ENCODE measurements at regions not wholly inside any gene's neighbourhood (a gene's known extent, or its start where the extent isn't known, plus 50 kb on each side); places are given as distances from the start of the nearest gene placed in this dataset.

- no peak for DNase-seq
- no peak overlapping the region for H3K27ac Mint-ChIP-seq
- peaks cover 0 to 6% (median 0%) of the 10 kb centered on the region in 6 donors for H3K9me3 Mint-ChIP-seq
- no peaks in the 10 kb centered on the region for H3K4me1 Mint-ChIP-seq
- peaks cover 2 to 6% (median 3%) of the 10 kb centered on the region in 3 donors for H3K27me3 Mint-ChIP-seq (ENCODE audit: low read depth in 3 of 3)
- no peak overlapping the region for H3K4me3 Mint-ChIP-seq
- no peaks in the 10 kb centered on the region for H3K36me3 Mint-ChIP-seq
Measured at GRCh38 chr4:15150631-15151030, 148.3 kb downstream of the CPEB2 start.

- Mint-ChIP-seq H3K36me3 (no peaks in the 10 kb centered on the region), H3K27me3 (ENCODE audit: low read depth in 3 of 3) (peaks cover 2 to 6% (median 3%) of the 10 kb centered on the region in 3 donors), H3K9me3 (peaks cover 0 to 6% (median 0%) of the 10 kb centered on the region in 6 donors), H3K4me3 (no peak overlapping the region), H3K27ac (no peak overlapping the region), H3K4me1 (no peaks in the 10 kb centered on the region)
- no peak for DNase-seq
Measured at GRCh38 chr4:15151033-15151432, 148.8 kb downstream of the CPEB2 start.

DNA sequence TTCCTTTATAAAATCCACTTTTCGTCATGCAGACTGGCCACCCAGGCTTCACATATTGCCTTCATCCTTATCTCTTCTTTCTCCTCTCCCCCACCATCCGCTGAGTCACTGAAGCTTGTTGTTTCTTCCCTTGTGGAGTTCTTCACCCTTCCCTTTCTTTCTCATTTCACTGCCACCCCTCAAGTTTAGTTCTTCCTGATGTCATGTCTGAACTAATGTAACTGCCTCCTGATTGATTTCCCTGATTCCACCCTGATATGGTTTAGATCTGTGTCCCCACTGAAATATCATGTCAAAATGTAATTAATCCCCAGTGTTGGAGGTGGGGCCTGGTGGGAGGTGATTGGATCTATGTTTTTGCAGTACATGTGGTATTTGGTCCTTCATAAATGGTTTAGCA is 151.4 kb downstream of the CPEB2 start:
- no peak overlapping the region for H3K4me3 Mint-ChIP-seq
- H3K27me3 Mint-ChIP-seq (ENCODE audit: low read depth in 3 of 3) = peaks cover 2 to 3% (median 3%) of the 10 kb centered on the region in 3 donors

GRCh38 chr4:15158406-15159091 is 156.3 kb downstream of the CPEB2 start:
- Mint-ChIP-seq H3K27me3 (ENCODE audit: low read depth in 3 of 3) (peaks cover 2 to 4% (median 2%) of the 10 kb centered on the region in 3 donors), H3K36me3 (no peaks in the 10 kb centered on the region), H3K27ac (no peak overlapping the region), H3K4me1 (no peaks in the 10 kb centered on the region), H3K4me3 (no peak overlapping the region), H3K9me3 (peaks cover 0 to 8% (median 0%) of the 10 kb centered on the region in 6 donors)
- no peak for DNase-seq

More for the DNA sequence above, 151.4 kb downstream of the CPEB2 start:
- H3K9me3 Mint-ChIP-seq = peaks cover 0 to 8% (median 0%) of the 10 kb centered on the region in 6 donors
- no peak for DNase-seq
- H3K27ac Mint-ChIP-seq = no peak overlapping the region
- no peaks in the 10 kb centered on the region for H3K36me3 Mint-ChIP-seq
- no peaks in the 10 kb centered on the region for H3K4me1 Mint-ChIP-seq

DNA sequence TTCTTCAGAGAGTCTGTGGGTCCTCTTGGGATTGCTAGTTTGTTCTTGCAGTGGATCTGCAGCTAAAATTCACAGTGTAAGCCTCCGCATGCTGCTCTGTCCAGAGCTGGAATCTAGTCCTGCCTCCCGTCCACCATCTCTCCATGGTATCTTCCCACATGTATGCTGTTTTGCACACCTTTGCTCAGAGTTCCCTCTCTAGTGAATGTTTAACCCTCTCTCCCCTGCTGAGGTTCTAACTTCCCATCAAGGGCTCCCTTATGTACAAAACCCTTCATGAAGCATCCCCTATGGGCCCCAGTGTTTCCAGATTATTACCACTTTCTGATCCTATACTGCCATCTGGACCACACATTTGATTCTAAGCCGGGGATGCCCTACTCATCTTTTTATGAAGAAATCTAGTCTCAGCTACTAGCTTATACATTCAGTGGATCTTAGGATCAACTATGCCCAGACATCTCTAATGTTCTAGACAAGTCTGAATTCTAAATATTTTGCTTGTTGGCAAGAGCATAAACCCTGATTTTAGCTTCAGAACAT is 157.3 kb downstream of the CPEB2 start:
- no peak for DNase-seq
- H3K27ac Mint-ChIP-seq = no peak overlapping the region
- H3K36me3 Mint-ChIP-seq = no peaks in the 10 kb centered on the region
- H3K27me3 Mint-ChIP-seq (ENCODE audit: low read depth in 3 of 3) = peaks cover 2 to 5% (median 4%) of the 10 kb centered on the region in 3 donors
- no peaks in the 10 kb centered on the region for H3K4me1 Mint-ChIP-seq
- H3K9me3 Mint-ChIP-seq = peaks cover 0 to 6% (median 0%) of the 10 kb centered on the region in 6 donors
- no peak overlapping the region for H3K4me3 Mint-ChIP-seq

GRCh38 chr4:15161439-15161838 is 159.2 kb downstream of the CPEB2 start:
- no peak overlapping the region for H3K27ac Mint-ChIP-seq
- no peak overlapping the region for H3K4me3 Mint-ChIP-seq
- H3K9me3 Mint-ChIP-seq = peaks cover 0 to 2% (median 0%) of the 10 kb centered on the region in 6 donors
- DNase-seq = no peak
- H3K36me3 Mint-ChIP-seq = no peaks in the 10 kb centered on the region
- H3K27me3 Mint-ChIP-seq (ENCODE audit: low read depth in 3 of 3) = peaks cover 3 to 5% (median 4%) of the 10 kb centered on the region in 3 donors
- no peaks in the 10 kb centered on the region for H3K4me1 Mint-ChIP-seq

DNA sequence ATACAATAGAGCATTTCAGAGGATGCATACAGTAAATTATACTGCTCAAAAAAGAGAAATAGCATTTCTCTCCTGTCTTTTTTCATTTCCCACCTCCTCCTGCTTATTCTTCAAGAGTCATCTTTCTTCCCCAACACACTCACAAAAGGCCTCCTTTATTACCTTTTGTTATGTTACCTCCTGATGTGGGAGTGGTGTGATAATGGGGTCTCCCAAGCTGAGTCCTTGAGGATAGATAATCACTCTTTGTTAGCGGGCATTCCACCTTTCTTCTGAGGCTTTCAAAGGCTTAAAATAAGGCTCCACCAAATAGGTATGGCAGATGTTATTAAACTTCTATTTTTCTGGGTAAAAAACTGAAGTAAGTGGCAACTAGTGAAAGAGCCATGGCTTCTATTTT is 159.8 kb downstream of the CPEB2 start:
- Mint-ChIP-seq H3K27me3 (ENCODE audit: low read depth in 3 of 3) (peaks cover 3 to 5% (median 4%) of the 10 kb centered on the region in 3 donors), H3K4me1 (no peaks in the 10 kb centered on the region), H3K4me3 (no peak overlapping the region), H3K36me3 (no peaks in the 10 kb centered on the region), H3K27ac (no peak overlapping the region), H3K9me3 (peaks cover 0 to 1% (median 0%) of the 10 kb centered on the region in 6 donors)
- DNase-seq = no peak

DNA sequence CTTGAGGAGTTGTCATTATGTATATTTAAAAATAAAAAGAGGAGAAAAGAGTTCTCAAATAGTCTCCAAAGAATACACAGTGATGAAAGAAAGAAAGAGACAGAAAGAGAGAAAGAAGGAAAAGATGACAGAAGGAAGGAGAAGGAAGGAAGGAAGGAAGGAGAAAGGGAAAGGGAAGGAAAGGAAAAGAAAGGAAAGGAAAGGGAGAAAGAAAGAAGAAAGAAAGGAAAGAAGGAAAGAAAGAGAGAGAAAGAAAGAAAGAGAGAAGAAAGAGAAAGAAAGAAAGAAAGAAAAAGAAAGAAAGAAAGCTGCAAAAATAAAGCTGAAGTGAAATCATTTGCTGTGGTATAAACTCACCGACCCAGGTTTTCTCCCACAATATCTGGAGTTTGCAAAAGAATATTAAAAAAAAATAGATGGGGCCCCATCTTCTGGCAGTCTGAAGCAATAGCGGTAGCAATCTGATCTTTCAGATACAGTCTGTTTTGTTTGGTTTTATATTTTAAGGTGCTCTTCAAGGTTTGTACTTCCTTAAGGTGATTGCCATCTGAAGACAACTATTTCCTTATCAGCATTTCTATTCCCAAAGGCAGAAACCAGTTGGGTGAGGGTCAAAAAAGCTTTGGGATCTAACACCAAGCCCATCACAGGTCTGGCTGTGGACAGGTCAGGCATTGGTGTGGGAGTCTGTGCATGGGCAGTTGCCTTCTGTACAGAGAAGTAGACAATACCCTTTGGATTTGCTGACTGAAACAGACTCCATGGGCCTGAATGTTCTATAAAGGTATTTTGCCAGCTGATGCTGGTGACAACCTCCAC is 160.4 kb downstream of the CPEB2 start:
- no peaks in the 10 kb centered on the region for H3K4me1 Mint-ChIP-seq
- H3K4me3 Mint-ChIP-seq = no peak overlapping the region
- peak overlapping the region in 1 of 6 donors; percentile 31 for H3K27ac Mint-ChIP-seq
- no peaks in the 10 kb centered on the region for H3K36me3 Mint-ChIP-seq
- DNase-seq = no peak
- H3K27me3 Mint-ChIP-seq (ENCODE audit: low read depth in 3 of 3) = peaks cover 3 to 6% (median 5%) of the 10 kb centered on the region in 3 donors
- no peaks in the 10 kb centered on the region for H3K9me3 Mint-ChIP-seq

DNA sequence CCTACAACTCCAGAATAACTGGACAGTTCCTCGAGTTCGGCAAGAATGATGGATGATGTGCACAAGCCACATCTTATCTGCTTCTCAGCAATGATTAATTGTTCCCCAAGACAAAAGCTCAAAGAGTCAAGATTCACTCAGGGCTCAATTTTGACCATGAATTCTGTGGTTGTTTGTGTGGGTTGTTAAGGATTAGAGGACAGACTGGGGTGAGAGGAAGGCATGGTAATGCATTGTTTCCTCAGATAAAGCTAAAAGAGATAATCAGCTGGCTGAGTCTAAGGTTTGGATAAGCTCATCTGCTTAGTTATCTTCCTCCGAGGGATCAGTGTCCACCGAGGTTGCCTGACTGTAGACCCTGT is 161.0 kb downstream of the CPEB2 start:
- Mint-ChIP-seq H3K27me3 (ENCODE audit: low read depth in 3 of 3) (peaks cover 3 to 9% (median 5%) of the 10 kb centered on the region in 3 donors), H3K4me1 (no peaks in the 10 kb centered on the region)

GRCh38 chr4:15164571-15164970 is 162.3 kb downstream of the CPEB2 start:
- Mint-ChIP-seq H3K36me3 (no peaks in the 10 kb centered on the region), H3K9me3 (no peaks in the 10 kb centered on the region), H3K4me3 (no peak overlapping the region), H3K4me1 (no peaks in the 10 kb centered on the region), H3K27ac (no peak overlapping the region), H3K27me3 (ENCODE audit: low read depth in 3 of 3) (peaks cover 3 to 7% (median 5%) of the 10 kb centered on the region in 3 donors)
- no peak for DNase-seq

More for the DNA sequence above, 161.0 kb downstream of the CPEB2 start:
- no peaks in the 10 kb centered on the region for H3K9me3 Mint-ChIP-seq
- DNase-seq = no peak
- no peak overlapping the region for H3K27ac Mint-ChIP-seq
- no peak overlapping the region for H3K4me3 Mint-ChIP-seq
- H3K36me3 Mint-ChIP-seq = no peaks in the 10 kb centered on the region

GRCh38 chr4:15167743-15168142 is 165.5 kb downstream of the CPEB2 start:
- no peak for DNase-seq
- Mint-ChIP-seq H3K27me3 (ENCODE audit: low read depth in 3 of 3) (peaks cover 6 to 11% (median 7%) of the 10 kb centered on the region in 3 donors), H3K36me3 (no peaks in the 10 kb centered on the region), H3K4me1 (no peaks in the 10 kb centered on the region), H3K9me3 (peaks cover 0 to 7% (median 2%) of the 10 kb centered on the region in 6 donors), H3K4me3 (no peak overlapping the region), H3K27ac (no peak overlapping the region)

- H3K4me1 Mint-ChIP-seq = no peaks in the 10 kb centered on the region
- H3K4me3 Mint-ChIP-seq = no peak overlapping the region
- peaks cover 7 to 11% (median 8%) of the 10 kb centered on the region in 3 donors for H3K27me3 Mint-ChIP-seq (ENCODE audit: low read depth in 3 of 3)
- no peak overlapping the region for H3K27ac Mint-ChIP-seq
- H3K36me3 Mint-ChIP-seq = peaks cover 0 to 3% (median 0%) of the 10 kb centered on the region in 3 donors
- DNase-seq = no peak
- H3K9me3 Mint-ChIP-seq = peaks cover 0 to 7% (median 2%) of the 10 kb centered on the region in 6 donors
Measured at GRCh38 chr4:15168759-15169158, 166.5 kb downstream of the CPEB2 start.

DNA sequence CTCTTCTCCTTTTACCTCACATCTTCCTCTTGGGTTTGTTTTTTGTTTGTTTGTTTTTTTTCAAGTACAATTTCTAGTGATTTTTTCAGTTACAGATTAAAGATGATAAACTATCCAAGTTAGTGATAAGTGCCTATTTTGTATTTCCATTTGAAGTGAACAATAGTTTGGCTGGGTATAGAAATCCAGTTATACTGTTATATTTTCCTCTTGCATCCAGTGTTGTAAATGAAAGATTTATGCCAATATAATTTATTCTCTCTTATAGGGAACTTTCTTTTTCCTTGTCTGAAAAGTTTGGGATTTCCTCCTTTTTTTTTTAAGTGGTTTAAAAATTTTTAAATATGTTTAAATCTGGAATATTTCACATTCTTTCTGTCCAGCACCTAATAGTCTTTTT is 169.4 kb downstream of the CPEB2 start:
- Mint-ChIP-seq H3K36me3 (peaks cover 0 to 3% (median 0%) of the 10 kb centered on the region in 3 donors), H3K4me3 (no peak overlapping the region), H3K4me1 (no peaks in the 10 kb centered on the region), H3K9me3 (peaks cover 0 to 7% (median 3%) of the 10 kb centered on the region in 6 donors), H3K27me3 (ENCODE audit: low read depth in 3 of 3) (peaks cover 6 to 12% (median 6%) of the 10 kb centered on the region in 3 donors), H3K27ac (no peak overlapping the region)
- no peak for DNase-seq

DNA sequence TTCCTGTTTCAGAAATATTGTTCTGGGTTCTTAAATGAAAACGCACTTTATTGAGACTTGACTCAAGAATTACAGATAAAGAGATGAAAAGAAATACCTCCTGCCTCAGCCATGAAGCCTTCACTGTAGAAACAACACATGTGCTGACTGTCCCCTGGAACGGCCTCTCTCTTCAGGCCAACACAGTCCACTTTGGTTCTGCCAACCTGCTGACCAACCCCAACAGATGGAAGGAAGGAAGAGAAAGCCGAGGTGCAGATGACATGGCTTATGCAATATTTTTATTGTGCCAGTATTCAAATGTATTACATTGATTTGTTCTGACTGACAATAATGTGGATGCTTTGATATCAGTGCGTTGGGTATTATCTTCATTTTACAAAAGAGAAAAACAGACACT is 171.0 kb downstream of the CPEB2 start:
- H3K4me1 Mint-ChIP-seq = no peaks in the 10 kb centered on the region
- no peak overlapping the region for H3K27ac Mint-ChIP-seq
- peaks cover 0 to 3% (median 0%) of the 10 kb centered on the region in 3 donors for H3K36me3 Mint-ChIP-seq
- peaks cover 0 to 7% (median 3%) of the 10 kb centered on the region in 6 donors for H3K9me3 Mint-ChIP-seq
- no peak for DNase-seq
- H3K4me3 Mint-ChIP-seq = no peak overlapping the region
- H3K27me3 Mint-ChIP-seq (ENCODE audit: low read depth in 3 of 3) = peaks cover 6 to 8% (median 6%) of the 10 kb centered on the region in 3 donors
